HepG2 (cell line): ENCODE measurements at regions not wholly inside any gene's neighbourhood (a gene's known extent, or its start where the extent isn't known, plus 50 kb on each side); places are given as distances from the start of the nearest gene placed in this dataset.
A peak's percentile ranks its signal among the peaks of the same experiment; 100 is the strongest.

Experiments used
- ATAC-seq: fragments of 200-7000 bp; cut with Tn5 transposase; 3 replicates; pipeline ENCODE4 v1.9.1; 2020; ENCODE audit warnings: mild to moderate bottlenecking, moderate library complexity
- BruUV-seq: library from RNA; stranded (reverse); fragments of 400-500 nt; replicated peaks from 2 replicates; lab custom pipeline; 2021; lab: Mats Ljungman, UMichigan
- CTCF ChIA-PET: fragments of 300-600 bp; formaldehyde crosslinking; extraction: SDS; loops from one replicate; lab custom pipeline; 2021; ENCODE audit warnings: low total read pairs, inconsistent platforms, low intra/inter-chr PET ratio; lab: Yijun Ruan, JAX
- POLR2A ChIA-PET: fragments of 350-600 bp; sonication (Branson Sonifier 250); formaldehyde crosslinking; loops from one replicate; lab custom pipeline; 2020; ENCODE audit warnings: antibody characterized with exemption, inconsistent platforms; lab: Yijun Ruan, JAX
- DNase-seq: peaks from one replicate; pipeline ENCODE4 v3.0.0-alpha.2; 2015; ENCODE audit warnings: low spot score
- FAIRE-seq: peaks from 3 replicates; lab custom pipeline; 2011; peaks lifted over from hg19 to GRCh38; lab: Jason Lieb, UNC
- H2AFZ ChIP-seq: one replicate; pipeline ENCODE4 v1.6.1; 2011; ENCODE audit warnings: low read length, inconsistent platforms
- H3K27ac ChIP-seq: fragments of 300-600 bp; 3 replicates; pipeline ENCODE4 v1.8.0; 2011; ENCODE audit warnings: mixed run types, mild to moderate bottlenecking, mixed read lengths, low read length, inconsistent platforms; ENCODE audit not compliant: insufficient read depth; ENCODE audit errors: extremely low read length
- H3K27me3 ChIP-seq, 2 experiments: fragments of 200-600 bp in 1 of 2; 2 replicates in 1 of 2; 3 replicates in 1 of 2; pipeline versions ENCODE4 v1.6.0 to v1.8.0; 2011; ENCODE audit warnings: low read length in 2 of 2, mild to moderate bottlenecking in 2 of 2, moderate library complexity in 2 of 2, inconsistent platforms in 1 of 2; ENCODE audit not compliant: insufficient read depth in 2 of 2, control insufficient read depth in 1 of 2
- H3K36me3 ChIP-seq, 2 experiments: fragments of 200-600 bp in 1 of 2; replicated peaks in 1 of 2; 2 replicates in 1 of 2; 3 replicates in 1 of 2; pipeline versions ENCODE4 v1.5.1 to v1.8.0; 2011; ENCODE audit warnings: low read length in 2 of 2, inconsistent platforms in 1 of 2; ENCODE audit not compliant: insufficient read depth in 2 of 2, control insufficient read depth in 1 of 2
- H3K4me1 ChIP-seq: 2 replicates; pipeline ENCODE4 v1.5.1; 2012; ENCODE audit warnings: low read length, inconsistent platforms; ENCODE audit not compliant: insufficient read depth
- H3K4me2 ChIP-seq: 2 replicates; pipeline ENCODE4 v1.6.0; 2011; ENCODE audit warnings: low read depth, low read length, inconsistent platforms
- H3K4me3 ChIP-seq, 3 experiments: fragments of 200-600 bp in 1 of 3; sonication (generic), shearing (Covaris generic) in 1 of 3; replicated peaks in 1 of 3; 2 replicates each; pipeline ENCODE4 v1.5.1; 2011 to 2016; ENCODE audit warnings: low read length in 3 of 3, inconsistent platforms in 2 of 3, low read depth in 2 of 3, mild to moderate bottlenecking in 2 of 3, control low read depth in 1 of 3, mixed read lengths in 1 of 3; ENCODE audit not compliant: insufficient read depth in 1 of 3
- H3K79me2 ChIP-seq: one replicate; pipeline ENCODE4 v1.6.1; 2011; ENCODE audit warnings: low read length, inconsistent platforms; ENCODE audit not compliant: insufficient read depth
- H3K9ac ChIP-seq: 2 replicates; pipeline ENCODE4 v1.6.0; 2011; ENCODE audit warnings: mild to moderate bottlenecking, low read depth, low read length, inconsistent platforms; ENCODE audit not compliant: insufficient read depth
- H3K9me3 ChIP-seq: 2 replicates; pipeline ENCODE4 v1.5.1; 2012; ENCODE audit warnings: mild to moderate bottlenecking, low read length
- H4K20me1 ChIP-seq: 2 replicates; pipeline ENCODE4 v1.6.0; 2011; ENCODE audit warnings: inconsistent platforms, mild to moderate bottlenecking, low read length, moderate library complexity; ENCODE audit not compliant: insufficient read depth
- ATF7 ChIP-seq, 2 experiments: fragments of 450-650 bp in 1 of 2; sonication (generic) in 1 of 2; formaldehyde crosslinking in 1 of 2; IDR thresholded peaks; 2 replicates each; pipeline versions ENCODE4 v1.4.0 to v1.6.1; 2016 to 2020; ENCODE audit warnings: antibody characterized with exemption in 1 of 2, mild to moderate bottlenecking in 1 of 2, missing genetic modification reagents in 1 of 2
- HDAC6 ChIP-seq: fragments of 200-600 bp; sonication (generic); IDR thresholded peaks from 2 replicates; pipeline ENCODE4 v1.7.0; 2017; ENCODE audit warnings: mild to moderate bottlenecking, antibody characterized with exemption, low read length, low read depth
- HOXA5 ChIP-seq: sonication (generic); formaldehyde crosslinking; IDR thresholded peaks from 2 replicates; pipeline ENCODE4 v1.4.0; 2020; ENCODE audit warnings: missing genetic modification reagents
- MIER3 ChIP-seq: IDR thresholded peaks from 2 replicates; pipeline ENCODE4 v1.6.1; 2016; ENCODE audit warnings: missing compliant biosample characterization, borderline replicate concordance
- PHF8 ChIP-seq: sonication (generic); formaldehyde crosslinking; IDR thresholded peaks from 2 replicates; pipeline ENCODE4 v1.5.0; 2020; ENCODE audit warnings: missing genetic modification reagents
- ZNF501 ChIP-seq: sonication (generic); formaldehyde crosslinking; IDR thresholded peaks from 2 replicates; pipeline ENCODE4 v1.5.1; 2020; ENCODE audit warnings: mild to moderate bottlenecking, moderate library complexity, missing genetic modification reagents
- in situ Hi-C: cut with HindIII; loops from 2 replicates; pipeline ENCODE4 v1.10.0; 2017; ENCODE audit warnings: low pct_unique_long_range_greater_than_20kb; ENCODE audit not compliant: extremely low pct_ligation_motif_present
- intact Hi-C: fragments of 100-400 bp; cut with micrococcal nuclease; formaldehyde crosslinking; loops from one replicate; pipeline ENCODE4 v1.10.0; 2022; ENCODE audit not compliant: unreplicated experiment
- TF ChIP-seq, protein P1 (sequence below): sonication (generic); formaldehyde crosslinking; IDR thresholded peaks from 2 replicates; pipeline ENCODE4 v1.5.0; 2020; ENCODE audit warnings: mild to moderate bottlenecking, missing genetic modification reagents, borderline replicate concordance

DNA sequence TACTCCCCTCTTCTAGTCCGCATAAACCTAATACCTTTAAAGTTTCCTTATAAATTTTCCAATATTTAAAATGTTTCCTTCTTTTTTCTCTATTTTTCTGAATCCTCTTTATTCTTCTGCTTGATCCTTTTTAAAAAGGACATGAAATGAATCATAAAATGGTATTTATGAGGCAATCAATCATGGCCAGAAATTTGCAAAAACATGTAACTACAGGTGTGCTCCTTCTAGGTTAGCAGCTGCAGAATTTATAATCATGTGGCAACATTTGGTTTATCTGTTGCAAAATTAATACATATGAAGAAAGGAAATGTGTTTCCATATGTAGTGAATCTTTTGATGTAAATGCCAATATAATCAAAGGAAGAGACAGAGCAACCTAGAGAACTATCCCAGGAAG is 1008.5 kb downstream of the ANKRD7 start (continued):
- TF ChIP-seq, protein P1, sequence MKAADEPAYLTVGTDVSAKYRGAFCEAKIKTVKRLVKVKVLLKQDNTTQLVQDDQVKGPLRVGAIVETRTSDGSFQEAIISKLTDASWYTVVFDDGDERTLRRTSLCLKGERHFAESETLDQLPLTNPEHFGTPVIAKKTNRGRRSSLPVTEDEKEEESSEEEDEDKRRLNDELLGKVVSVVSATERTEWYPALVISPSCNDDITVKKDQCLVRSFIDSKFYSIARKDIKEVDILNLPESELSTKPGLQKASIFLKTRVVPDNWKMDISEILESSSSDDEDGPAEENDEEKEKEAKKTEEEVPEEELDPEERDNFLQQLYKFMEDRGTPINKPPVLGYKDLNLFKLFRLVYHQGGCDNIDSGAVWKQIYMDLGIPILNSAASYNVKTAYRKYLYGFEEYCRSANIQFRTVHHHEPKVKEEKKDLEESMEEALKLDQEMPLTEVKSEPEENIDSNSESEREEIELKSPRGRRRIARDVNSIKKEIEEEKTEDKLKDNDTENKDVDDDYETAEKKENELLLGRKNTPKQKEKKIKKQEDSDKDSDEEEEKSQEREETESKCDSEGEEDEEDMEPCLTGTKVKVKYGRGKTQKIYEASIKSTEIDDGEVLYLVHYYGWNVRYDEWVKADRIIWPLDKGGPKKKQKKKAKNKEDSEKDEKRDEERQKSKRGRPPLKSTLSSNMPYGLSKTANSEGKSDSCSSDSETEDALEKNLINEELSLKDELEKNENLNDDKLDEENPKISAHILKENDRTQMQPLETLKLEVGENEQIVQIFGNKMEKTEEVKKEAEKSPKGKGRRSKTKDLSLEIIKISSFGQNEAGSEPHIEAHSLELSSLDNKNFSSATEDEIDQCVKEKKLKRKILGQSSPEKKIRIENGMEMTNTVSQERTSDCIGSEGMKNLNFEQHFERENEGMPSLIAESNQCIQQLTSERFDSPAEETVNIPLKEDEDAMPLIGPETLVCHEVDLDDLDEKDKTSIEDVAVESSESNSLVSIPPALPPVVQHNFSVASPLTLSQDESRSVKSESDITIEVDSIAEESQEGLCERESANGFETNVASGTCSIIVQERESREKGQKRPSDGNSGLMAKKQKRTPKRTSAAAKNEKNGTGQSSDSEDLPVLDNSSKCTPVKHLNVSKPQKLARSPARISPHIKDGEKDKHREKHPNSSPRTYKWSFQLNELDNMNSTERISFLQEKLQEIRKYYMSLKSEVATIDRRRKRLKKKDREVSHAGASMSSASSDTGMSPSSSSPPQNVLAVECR (CRISPR knock-in tag) = no peak
- no peak for TF ChIP-seq HOXA5 (CRISPR knock-in tag)

DNA sequence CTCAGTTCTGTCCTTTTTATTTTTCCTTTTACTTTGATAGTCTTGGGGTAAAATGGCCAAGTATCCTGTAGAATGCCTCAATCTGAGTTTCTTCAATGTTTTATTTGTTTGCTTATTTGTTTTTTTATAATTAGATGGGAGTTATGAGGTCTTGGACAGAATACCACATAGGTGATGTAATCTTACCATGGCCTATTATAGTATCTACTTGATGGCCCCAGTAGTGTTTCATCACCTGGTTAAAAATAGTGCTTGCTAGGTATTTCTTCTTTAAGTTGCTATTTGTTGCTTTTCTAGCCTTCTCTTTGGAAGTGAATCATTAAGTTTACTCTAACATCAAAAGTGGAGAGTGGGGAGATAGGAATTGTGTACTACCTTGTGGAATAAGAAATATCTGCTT is 1020.0 kb upstream of the KCND2 start:
- Histone ChIP-seq H3K79me2 (no peaks in the 10 kb centered on the region), H3K4me3 (no peak overlapping the region), H3K9me3 (no peaks in the 10 kb centered on the region), H2AFZ (no peak overlapping the region), H3K9ac (no peak overlapping the region), H3K4me1 (no peaks in the 10 kb centered on the region), H3K4me2 (no peak overlapping the region), H3K27me3 (no peaks in the 10 kb centered on the region; a peak in 1 of 5 replicates), H3K36me3 (no peaks in the 10 kb centered on the region), H4K20me1 (no peaks in the 10 kb centered on the region), H3K27ac (no peak overlapping the region)
- intact Hi-C loops = no loop called here
- no TSS peak for BruUV-seq
- FAIRE-seq (no peak), DNase-seq (no peak), ATAC-seq (no peak)
- TF ChIP-seq HDAC6 = no peak
- no peak for TF ChIP-seq ZNF501 (CRISPR knock-in tag)
- TF ChIP-seq MIER3 (CRISPR knock-in tag) = no peak
- no peak for TF ChIP-seq PHF8 (CRISPR knock-in tag)
- peak; percentile 15; the same call in 1 of the 2 replicates for TF ChIP-seq ATF7 (IDR thresholded peaks at IDR 0.05)
- TF ChIP-seq ATF7 (CRISPR knock-in tag; IDR thresholded peaks at IDR 0.05) = no peak
- POLR2A ChIA-PET = no interaction called here
- CTCF ChIA-PET = no interaction called here
- in situ Hi-C loops = no loop called here
